Non-pigmented ciliary epithelial cell (primary cell): ENCODE measurements at regions not wholly inside any gene's neighbourhood (a gene's known extent, or its start where the extent isn't known, plus 50 kb on each side); places are given as distances from the start of the nearest gene placed in this dataset.

Experiments used
- DNase-seq: peaks from one replicate; pipeline ENCODE4 v3.0.0-alpha.2; 2010; ENCODE audit warnings: low read depth

DNA sequence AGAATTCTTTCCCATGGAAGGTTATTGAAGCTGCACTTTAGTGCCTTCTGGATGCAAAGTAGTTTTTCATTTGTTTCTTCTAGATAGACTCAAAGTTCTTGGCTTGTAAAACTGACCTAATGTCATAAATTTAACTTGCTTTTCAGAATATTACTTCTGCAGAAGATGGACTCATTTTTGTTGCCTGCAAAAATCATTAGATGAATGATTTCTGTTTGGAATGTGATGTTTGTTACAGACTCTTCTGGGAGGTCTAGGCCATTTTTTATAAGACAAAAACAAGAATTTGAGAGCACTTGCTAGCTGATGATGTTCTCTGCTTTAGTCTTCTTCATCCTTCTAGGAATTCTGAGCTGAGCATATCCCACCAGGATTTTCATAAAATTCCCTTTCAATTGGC lies 308.6 kb upstream of the GIMD1 start:
- no peak for DNase-seq

DNA sequence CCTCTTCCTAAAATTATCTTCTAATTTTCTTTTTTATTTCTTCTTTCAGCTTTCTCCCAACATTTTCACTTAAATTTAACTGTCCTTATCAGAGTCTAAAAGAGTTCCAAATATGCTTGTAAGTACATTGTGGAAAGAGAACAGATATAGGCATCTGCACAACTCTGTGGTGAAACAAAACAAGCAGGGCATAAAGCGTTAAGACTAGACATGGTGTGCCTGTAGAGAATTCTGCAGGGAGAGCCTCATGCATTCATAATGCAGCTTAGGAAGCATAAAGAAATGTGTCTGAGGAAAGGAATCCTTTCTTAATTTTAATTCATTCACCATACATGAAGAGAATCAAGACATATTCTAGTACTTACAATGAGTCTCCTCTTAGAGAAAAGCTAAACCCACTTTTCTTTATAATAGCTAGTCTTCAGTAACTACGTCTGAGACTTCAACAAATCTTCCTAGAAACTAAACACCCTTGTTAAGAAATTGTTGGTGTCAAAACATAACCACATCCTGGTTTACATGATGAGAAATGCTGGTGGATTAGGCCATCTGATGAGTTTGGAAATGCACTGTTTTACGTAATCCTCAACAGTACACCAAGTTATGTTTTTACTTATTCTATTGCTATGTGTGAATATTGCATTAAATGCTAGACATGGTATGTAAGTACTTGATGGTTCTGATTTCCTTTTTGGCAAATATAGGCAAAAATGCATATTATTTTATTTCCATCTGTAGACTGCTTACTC lies 307.8 kb upstream of the GIMD1 start:
- DNase-seq: peak; percentile 64

GRCh38 chr4:106671716-106672115 lies 303.1 kb upstream of the GIMD1 start:
- DNase-seq: no peak

GRCh38 chr4:106670976-106671375 lies 302.4 kb upstream of the GIMD1 start:
- no peak for DNase-seq

GRCh38 chr4:106659371-106659770 lies 290.8 kb upstream of the GIMD1 start:
- peak; percentile 4 for DNase-seq

DNA sequence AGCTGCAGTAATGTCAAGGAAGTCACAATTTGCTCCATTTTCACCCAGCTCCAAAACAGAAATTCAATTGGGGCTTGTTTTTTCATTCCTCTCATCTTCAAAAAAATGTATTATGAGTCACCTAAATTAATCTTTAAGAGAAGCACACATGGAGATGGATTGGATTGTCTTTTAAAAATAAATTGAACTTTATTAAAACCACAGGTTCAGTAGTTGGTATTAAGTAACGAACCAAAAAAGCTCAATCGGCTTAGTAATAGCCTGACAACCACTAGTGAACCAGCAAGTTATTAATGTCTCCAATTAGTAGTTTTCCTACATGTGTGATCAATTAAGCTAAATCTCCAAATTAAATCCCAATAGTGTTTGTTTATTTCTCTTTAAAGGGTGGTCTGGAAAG lies 283.5 kb upstream of the GIMD1 start:
- DNase-seq: no peak

DNA sequence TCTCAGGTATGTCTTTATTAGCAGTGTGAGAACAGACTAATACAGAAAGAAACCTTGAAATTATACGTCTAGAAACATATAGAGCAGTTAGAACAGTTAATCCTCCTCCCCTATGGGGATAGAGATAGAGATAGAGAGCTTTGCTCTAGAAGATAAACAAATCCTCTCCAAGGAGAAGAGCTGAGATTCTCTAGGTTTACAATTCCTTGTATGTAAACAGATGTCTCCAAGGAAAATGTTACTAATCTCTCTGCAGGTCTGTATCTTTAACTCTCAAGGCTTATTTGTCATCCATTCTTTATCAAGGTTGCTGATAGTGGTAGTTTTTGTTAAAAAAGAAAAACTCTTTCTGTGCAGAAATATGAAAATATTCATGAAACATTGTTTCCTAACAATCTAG lies 282.1 kb upstream of the GIMD1 start:
- no peak for DNase-seq

- no peak for DNase-seq
These were observed 278.9 kb upstream of the GIMD1 start for GRCh38 chr4:106647451-106647850.

GRCh38 chr4:106629268-106629625 lies 260.7 kb upstream of the GIMD1 start:
- DNase-seq: no peak

DNA sequence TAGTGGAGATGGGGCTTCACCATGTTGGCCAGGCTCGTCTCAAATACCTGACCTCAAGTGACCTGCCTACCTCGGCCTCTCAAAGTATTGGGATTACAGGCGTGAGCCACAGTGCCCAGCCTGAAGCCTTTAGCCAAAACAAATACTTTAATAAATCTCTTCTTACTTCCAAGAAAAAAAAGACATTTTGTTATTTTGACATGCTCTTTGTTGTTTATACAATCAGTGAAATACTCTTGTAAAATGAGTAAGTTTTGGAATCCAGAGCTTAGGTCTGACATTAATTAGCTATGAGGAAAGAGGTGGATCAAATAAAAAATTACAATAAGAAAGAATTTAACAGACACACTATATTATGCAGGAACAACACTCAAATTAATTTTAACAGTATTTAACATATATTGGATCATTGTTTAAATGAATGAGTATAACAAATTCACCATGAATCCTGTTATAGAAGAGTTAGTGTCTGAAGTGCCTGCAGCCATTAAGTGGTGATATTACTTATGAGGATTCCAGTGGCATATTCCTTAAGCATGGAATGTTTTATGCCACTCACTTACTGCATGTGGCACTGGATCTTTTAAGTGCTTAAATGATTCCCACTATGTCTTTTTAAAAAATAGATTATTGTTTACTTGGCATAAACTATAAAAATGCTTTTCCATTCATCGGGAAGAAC lies 260.1 kb upstream of the GIMD1 start:
- DNase-seq: no peak

DNA sequence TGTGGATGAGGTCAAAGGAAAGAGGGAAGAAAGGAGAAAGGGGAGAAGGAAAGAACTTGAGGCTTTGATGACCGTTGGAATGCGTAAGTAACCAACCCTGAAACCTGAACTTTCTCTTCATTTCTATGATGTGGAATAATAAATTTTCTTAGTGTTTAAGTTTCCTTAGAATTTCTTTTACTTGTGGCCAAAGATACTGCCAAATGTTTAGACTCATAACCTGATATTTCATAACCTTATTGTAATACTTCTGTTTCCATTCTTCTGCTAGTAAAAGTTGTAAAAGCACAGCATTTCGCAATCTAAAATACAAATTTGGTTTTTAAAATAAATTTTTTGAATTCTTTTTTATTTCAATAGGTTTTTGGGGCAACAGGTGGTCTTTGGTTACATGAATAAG lies 258.5 kb upstream of the GIMD1 start:
- DNase-seq: no peak

DNA sequence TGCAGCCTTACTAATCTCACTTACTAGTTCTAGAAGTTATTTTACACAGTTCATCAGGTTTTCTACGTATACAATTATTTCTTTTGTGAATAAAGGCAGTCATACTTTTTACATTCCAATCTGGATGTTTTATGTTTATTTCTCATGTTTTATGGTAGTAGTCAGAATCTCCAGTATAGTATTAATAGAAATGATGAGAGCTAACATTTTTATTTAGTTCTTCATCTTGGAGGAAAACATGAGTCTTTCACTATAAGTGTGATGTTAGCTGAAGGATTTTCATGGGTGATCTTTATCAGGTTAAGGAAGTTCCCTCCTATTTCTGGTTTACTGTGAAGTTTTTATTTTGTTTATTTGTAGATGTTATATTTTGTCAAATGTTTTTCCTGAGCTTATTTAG lies 256.1 kb upstream of the GIMD1 start:
- DNase-seq: no peak

GRCh38 chr4:106618956-106619355 lies 250.4 kb upstream of the GIMD1 start:
- no peak for DNase-seq

DNA sequence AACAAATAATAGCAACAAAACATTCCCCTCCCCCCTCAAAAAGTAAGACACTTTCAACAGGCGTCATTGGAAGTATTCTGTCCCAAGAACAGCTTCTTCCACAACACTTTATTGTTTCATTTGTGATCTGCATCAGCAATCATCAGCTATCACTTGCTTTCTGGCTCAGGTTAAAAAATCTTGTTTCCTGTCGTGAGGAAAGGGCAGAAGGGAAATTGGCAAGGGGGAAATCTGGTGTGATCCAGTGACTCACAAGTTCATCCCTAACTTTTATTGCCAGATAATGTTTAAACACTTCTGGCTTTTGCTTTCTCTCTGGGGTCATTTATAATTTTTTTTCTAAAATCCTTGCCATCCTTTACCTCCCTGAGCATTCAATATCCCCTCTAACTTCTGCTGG lies 247.4 kb upstream of the GIMD1 start:
- no peak for DNase-seq

GRCh38 chr4:106615410-106615945 lies 246.9 kb upstream of the GIMD1 start:
- DNase-seq: no peak

DNA sequence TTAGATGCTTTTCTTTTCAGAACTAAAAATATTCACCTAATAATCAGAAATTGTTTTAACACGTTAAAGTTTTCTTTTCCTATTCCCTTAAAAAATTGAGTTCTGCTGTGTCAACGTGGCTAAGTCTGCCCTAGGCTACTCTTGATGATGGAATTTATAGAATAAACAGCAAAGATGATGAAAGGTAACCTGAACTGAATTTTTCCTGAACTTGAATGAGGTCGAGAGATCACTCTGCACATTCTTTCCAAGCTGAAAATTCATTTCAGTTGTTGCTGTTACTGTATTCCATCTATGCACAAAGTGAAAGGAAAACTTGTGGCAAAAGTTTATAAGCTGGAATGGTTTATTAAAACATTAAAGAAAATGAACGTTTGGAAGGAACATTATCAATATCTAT lies 245.9 kb upstream of the GIMD1 start:
- peak; percentile 27 for DNase-seq

DNA sequence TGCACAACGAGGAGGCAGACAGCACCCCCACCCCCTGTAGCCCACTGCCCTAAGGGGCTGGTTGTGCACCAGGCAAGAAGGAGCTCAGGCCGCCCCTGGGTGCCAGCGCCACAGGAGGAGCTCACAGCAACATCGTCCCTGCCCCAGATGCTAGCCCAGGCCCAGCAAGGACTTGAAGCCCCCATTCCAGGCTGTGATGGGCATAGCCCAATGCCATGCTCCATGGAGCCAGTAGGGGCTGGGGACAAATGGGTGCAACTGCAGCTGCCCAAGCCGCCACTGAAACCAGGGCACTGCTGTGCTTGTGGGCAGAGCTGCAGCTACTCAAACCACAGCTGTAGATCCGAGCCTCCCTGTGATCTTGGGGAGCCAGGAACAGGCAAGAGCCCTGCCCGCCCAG lies 241.3 kb upstream of the GIMD1 start:
- DNase-seq: no peak

DNA sequence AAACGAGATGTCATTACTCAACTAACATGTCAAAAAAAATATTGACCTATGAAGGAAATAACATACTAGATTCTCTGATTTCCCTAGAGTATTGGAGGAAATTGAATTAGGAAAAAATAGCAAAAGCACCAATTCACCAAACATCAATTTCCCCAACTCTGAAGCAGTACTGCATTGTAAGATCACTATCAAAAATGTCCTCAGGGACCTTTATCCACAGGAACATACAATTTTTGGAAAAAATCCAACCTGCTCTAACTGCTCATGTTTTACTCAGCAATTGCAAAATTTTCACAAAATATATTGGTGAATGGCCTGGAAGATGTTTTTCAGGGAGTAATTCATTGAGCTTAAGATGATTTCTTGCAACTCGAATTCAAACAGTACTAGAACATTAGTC lies 239.0 kb upstream of the GIMD1 start:
- DNase-seq: no peak

DNA sequence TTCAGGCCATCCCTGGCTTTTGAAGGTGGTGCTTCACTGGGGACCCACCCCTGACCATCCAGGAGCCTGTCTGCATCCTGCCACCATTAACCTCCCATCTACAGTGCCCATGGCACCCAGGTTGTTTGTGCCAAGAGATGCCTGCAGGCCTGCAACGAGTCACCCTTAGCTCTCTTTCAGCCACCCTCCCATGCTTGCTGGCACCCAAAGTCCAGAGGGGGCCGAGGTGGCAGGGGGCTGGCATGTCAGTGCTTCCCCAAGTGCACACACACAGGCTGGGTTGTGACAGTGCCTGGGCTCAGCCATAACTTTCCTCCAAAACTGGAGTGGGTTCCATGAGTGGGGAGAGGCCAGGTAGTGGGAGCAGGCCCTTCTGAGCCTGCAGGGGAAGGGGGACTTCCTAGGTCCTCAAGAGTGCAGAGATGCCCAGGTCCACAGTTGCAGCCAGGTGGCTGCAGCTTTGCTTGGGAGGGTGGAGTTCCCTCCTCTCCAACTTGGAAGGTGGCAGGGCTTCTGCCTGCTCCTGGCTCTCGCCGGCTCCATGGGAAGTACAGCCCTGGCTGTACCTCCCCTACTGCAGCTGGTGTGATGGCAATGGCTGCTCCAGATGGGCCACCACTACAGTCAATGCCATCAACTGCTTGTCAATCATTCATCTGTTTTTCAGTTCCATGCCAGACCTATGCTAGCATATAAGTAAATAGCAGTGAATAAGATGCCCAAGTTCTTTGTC lies 235.9 kb upstream of the GIMD1 start:
- no peak for DNase-seq

- no peak for DNase-seq
These were observed 234.9 kb upstream of the GIMD1 start for GRCh38 chr4:106603471-106603870.

- no peak for DNase-seq
These were observed 234.1 kb upstream of the GIMD1 start for GRCh38 chr4:106602711-106603110.

DNA sequence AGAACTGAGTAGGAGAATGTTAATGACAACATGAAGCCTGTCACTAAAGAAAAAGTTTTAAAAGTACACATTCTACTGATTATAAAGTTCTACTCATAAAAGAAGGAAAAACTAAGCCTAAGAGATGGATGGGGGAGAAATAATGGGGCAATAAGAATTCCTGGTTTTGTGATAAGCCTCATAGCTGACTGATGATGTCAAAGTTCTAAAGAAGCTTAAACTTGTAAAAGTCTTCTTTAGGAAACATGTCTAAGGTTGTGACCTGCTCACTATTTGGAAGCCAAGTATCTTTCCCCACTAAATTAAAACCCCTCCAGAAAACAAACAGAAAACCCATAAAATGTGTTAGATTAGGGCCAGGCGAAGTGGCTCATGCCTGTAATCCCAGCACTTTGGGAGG lies 232.9 kb upstream of the GIMD1 start:
- DNase-seq: no peak

DNA sequence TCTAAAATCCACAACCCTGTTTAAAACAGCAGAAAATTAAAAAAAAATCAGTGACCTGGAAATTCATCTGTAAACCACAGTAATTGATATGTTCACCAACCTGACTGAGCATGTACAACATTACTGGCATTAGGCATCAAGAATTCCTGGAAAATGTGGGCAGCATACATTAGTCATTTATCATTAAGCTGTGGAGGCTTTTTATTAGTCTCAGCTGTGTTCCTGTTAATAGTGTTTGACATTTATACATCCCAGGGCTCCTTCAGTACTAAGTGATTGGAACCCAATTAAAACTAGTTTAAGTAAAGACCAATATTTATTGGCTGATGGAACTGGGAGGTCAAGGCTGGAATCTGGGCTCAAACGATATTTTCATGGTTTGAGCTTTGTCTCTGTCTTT lies 227.3 kb upstream of the GIMD1 start:
- DNase-seq: no peak
